ENCODE measurements at regions not wholly inside any gene's neighbourhood (a gene's known extent, or its start where the extent isn't known, plus 50 kb on each side); places are given as distances from the start of the nearest gene placed in this dataset.

- TF ChIP-seq, protein P1, sequence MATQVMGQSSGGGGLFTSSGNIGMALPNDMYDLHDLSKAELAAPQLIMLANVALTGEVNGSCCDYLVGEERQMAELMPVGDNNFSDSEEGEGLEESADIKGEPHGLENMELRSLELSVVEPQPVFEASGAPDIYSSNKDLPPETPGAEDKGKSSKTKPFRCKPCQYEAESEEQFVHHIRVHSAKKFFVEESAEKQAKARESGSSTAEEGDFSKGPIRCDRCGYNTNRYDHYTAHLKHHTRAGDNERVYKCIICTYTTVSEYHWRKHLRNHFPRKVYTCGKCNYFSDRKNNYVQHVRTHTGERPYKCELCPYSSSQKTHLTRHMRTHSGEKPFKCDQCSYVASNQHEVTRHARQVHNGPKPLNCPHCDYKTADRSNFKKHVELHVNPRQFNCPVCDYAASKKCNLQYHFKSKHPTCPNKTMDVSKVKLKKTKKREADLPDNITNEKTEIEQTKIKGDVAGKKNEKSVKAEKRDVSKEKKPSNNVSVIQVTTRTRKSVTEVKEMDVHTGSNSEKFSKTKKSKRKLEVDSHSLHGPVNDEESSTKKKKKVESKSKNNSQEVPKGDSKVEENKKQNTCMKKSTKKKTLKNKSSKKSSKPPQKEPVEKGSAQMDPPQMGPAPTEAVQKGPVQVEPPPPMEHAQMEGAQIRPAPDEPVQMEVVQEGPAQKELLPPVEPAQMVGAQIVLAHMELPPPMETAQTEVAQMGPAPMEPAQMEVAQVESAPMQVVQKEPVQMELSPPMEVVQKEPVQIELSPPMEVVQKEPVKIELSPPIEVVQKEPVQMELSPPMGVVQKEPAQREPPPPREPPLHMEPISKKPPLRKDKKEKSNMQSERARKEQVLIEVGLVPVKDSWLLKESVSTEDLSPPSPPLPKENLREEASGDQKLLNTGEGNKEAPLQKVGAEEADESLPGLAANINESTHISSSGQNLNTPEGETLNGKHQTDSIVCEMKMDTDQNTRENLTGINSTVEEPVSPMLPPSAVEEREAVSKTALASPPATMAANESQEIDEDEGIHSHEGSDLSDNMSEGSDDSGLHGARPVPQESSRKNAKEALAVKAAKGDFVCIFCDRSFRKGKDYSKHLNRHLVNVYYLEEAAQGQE (IDR thresholded peaks at IDR 0.05; ENCODE audit: insufficient read depth in 1 of 2, low read depth in 2 of 2, low read length in 2 of 2), result no peak
- TF ChIP-seq POLR2AphosphoS5 (IDR thresholded peaks at IDR 0.05; ENCODE audit: low read depth, low read length) (no peak), TAF1 (IDR thresholded peaks at IDR 0.05; ENCODE audit: borderline replicate concordance, insufficient read depth, low read length) (no peak), SIN3A (IDR thresholded peaks at IDR 0.05; ENCODE audit: borderline replicate concordance, insufficient read depth, low read length) (no peak), FOXP2 (optimal IDR thresholded peaks at IDR 0.05; ENCODE audit: borderline replicate concordance, extremely low read depth, extremely low read length, insufficient read depth) (no peak)
These were observed 78.9 kb upstream of the ZCCHC13 start for GRCh38 chrX:74225111-74225510.
